H1 (cell line): ENCODE measurements at regions not wholly inside any gene's neighbourhood (a gene's known extent, or its start where the extent isn't known, plus 50 kb on each side); places are given as distances from the start of the nearest gene placed in this dataset.

ENCODE experiments used
- CBX5 ChIP-seq: fragments of 300-800, 300-1000 bp; sonication (generic); IDR thresholded peaks from 2 replicates; pipeline ENCODE4 v1.7.1; 2016; ENCODE audit warnings: antibody characterized with exemption, low read length, low read depth
- CHD2 ChIP-seq: IDR thresholded peaks from 2 replicates; pipeline ENCODE4 v1.6.1; 2012; ENCODE audit warnings: low read length, improper control_type of control experiment
- EGR1 ChIP-seq: IDR thresholded peaks from 2 replicates; pipeline ENCODE4 v1.6.1; 2011; ENCODE audit warnings: low read depth, low read length, borderline replicate concordance
- RAD21 ChIP-seq, 2 experiments: IDR thresholded peaks in 1 of 2; conservative IDR thresholded peaks in 1 of 2; 2 replicates each; pipeline ENCODE4 v1.6.1; 2011; ENCODE audit warnings: low read depth in 2 of 2, low read length in 2 of 2, improper control_type of control experiment in 1 of 2, inconsistent platforms in 1 of 2, mild to moderate bottlenecking in 1 of 2, moderate library complexity in 1 of 2
- SIX5 ChIP-seq: IDR thresholded peaks from 2 replicates; pipeline ENCODE4 v1.6.1; 2011; ENCODE audit warnings: mild to moderate bottlenecking, low read depth, low read length
- SP1 ChIP-seq: IDR thresholded peaks from 2 replicates; pipeline ENCODE4 v1.6.1; 2011; ENCODE audit warnings: low read depth, low read length
- ZNF274 ChIP-seq: IDR thresholded peaks from 2 replicates; pipeline ENCODE4 v1.7.0; 2012; ENCODE audit warnings: low read length, borderline replicate concordance; ENCODE audit errors: extremely low read depth
- TF ChIP-seq, protein P1 (sequence below): IDR thresholded peaks from 2 replicates; pipeline ENCODE4 v1.6.1; 2012; ENCODE audit warnings: low read length, inconsistent platforms

GRCh38 chr10:124264711-124265390 is 153.9 kb downstream of the OAT start (continued):
- no peak for TF ChIP-seq RAD21 (IDR thresholded peaks at IDR 0.05 in 1 of 2, conservative IDR thresholded peaks at IDR 0.05 in 1 of 2; ENCODE audit: low read depth in 2 of 2, low read length in 2 of 2)
- no peak for TF ChIP-seq CHD2
- no peak for TF ChIP-seq CBX5
- TF ChIP-seq EGR1, result no peak
- TF ChIP-seq SIX5, result no peak
- TF ChIP-seq, protein P1, sequence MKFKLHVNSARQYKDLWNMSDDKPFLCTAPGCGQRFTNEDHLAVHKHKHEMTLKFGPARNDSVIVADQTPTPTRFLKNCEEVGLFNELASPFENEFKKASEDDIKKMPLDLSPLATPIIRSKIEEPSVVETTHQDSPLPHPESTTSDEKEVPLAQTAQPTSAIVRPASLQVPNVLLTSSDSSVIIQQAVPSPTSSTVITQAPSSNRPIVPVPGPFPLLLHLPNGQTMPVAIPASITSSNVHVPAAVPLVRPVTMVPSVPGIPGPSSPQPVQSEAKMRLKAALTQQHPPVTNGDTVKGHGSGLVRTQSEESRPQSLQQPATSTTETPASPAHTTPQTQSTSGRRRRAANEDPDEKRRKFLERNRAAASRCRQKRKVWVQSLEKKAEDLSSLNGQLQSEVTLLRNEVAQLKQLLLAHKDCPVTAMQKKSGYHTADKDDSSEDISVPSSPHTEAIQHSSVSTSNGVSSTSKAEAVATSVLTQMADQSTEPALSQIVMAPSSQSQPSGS, result no peak
- TF ChIP-seq SP1, result no peak
- TF ChIP-seq ZNF274, result no peak
